ENCODE measurements at regions not wholly inside any gene's neighbourhood (a gene's known extent, or its start where the extent isn't known, plus 50 kb on each side); places are given as distances from the start of the nearest gene placed in this dataset.

DNA sequence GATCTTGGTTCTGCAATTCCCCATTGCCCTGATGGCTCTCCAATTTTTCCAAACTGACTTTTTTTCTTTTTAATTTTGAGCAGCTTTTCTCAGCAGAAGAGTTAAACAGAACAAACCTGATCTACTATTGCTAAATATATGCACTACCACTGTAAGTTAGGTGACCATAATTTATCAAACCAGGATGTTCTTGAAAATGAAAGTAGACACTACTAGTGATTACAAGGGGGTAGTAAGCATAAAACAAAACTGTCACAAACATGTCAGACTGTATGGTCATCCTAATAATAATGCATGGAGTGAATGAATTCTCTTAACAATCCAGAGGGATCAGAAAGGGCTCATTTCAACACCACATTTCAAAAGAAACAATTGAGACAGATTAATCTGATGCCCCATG, 183.0 kb upstream of the FOXN3 start:
- H3K27me3 ChIP-seq, result no peaks in the 10 kb centered on the region
- H3K4me1 ChIP-seq, result no peaks in the 10 kb centered on the region
- no peak for DNase-seq (ENCODE audit: low spot score in 2 of 2)
- no peak overlapping the region for H3K27ac ChIP-seq
- no peaks in the 10 kb centered on the region for H3K36me3 ChIP-seq
- no peak overlapping the region for H3K4me3 ChIP-seq
- no peak for TF ChIP-seq POLR2A (IDR thresholded peaks at IDR 0.05)
- no peak for TF ChIP-seq EP300 (IDR thresholded peaks at IDR 0.05)
- TF ChIP-seq, protein P1, sequence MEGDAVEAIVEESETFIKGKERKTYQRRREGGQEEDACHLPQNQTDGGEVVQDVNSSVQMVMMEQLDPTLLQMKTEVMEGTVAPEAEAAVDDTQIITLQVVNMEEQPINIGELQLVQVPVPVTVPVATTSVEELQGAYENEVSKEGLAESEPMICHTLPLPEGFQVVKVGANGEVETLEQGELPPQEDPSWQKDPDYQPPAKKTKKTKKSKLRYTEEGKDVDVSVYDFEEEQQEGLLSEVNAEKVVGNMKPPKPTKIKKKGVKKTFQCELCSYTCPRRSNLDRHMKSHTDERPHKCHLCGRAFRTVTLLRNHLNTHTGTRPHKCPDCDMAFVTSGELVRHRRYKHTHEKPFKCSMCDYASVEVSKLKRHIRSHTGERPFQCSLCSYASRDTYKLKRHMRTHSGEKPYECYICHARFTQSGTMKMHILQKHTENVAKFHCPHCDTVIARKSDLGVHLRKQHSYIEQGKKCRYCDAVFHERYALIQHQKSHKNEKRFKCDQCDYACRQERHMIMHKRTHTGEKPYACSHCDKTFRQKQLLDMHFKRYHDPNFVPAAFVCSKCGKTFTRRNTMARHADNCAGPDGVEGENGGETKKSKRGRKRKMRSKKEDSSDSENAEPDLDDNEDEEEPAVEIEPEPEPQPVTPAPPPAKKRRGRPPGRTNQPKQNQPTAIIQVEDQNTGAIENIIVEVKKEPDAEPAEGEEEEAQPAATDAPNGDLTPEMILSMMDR (IDR thresholded peaks at IDR 0.05), result no peak
- peaks cover 0 to 34% (median 17%) of the 10 kb centered on the region in 4 donors for H3K9me3 ChIP-seq

DNA sequence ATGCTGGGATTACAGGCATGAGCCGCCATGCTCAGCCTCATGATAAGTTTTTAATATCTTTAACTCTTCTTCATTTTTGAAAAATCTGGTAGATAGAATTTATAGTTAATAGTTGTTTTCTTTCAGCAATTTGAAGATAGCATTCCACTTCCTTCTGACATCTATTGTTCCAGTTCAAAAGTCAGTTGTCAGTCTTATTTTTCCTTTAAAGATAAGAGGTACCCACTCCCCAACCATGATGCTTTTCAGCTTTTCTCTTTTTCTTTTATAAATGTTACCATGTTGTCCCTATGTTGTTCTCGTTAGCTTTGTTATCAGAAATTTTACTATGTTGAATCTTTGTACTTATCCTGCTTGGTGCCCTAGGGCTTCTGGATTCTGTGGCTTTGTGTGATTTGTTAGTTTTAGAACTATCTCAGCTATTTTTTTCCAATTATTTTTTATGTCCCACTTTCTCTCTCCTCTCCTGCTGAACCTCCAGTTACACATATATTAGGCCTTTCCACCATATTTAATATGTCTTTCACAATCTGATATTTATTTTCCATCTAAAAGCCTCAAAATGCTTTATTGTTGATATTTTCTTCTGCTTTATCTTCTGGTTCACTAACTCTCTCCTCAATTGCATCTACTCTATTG, 181.6 kb upstream of the FOXN3 start:
- H3K27ac ChIP-seq, result no peak overlapping the region
- H3K9me3 ChIP-seq, result peaks cover 0 to 32% (median 17%) of the 10 kb centered on the region in 4 donors
- DNase-seq (ENCODE audit: low spot score in 2 of 2), result no peak
- no peak overlapping the region for H3K4me3 ChIP-seq
- TF ChIP-seq EP300 (IDR thresholded peaks at IDR 0.05), result no peak
- TF ChIP-seq, protein P1 (IDR thresholded peaks at IDR 0.05), result no peak
- TF ChIP-seq POLR2A (IDR thresholded peaks at IDR 0.05), result no peak
- no peaks in the 10 kb centered on the region for H3K4me1 ChIP-seq
- no peaks in the 10 kb centered on the region for H3K36me3 ChIP-seq
- H3K27me3 ChIP-seq, result no peaks in the 10 kb centered on the region
- WGBS, 2 donors, result 98% methylated on average over 2 of the region's 2 CpGs

DNA sequence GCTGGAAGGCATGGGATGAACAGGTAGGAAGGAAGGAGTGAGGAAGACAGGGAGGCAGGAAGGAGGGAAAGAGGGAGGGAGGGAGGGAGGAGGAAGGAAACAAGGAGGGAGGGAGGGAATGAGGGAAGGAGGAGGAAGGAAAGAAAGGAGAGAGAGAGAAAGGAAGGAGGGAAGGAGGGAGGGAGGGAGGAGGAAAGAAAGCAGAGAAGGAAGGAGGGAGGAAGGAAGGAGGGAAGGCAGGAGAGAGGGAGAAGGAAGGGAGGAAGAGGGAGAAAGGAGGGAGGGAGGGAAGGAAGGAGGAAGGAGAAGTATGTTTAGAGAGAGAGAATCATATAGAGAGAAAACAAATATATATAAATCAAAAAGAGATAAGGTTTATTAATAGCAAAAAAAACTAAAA, 175.9 kb upstream of the FOXN3 start:
- H3K36me3 ChIP-seq, result peaks cover 0 to 8% (median 0%) of the 10 kb centered on the region in 3 donors
- no peaks in the 10 kb centered on the region for H3K4me1 ChIP-seq
- H3K27ac ChIP-seq, result no peak overlapping the region
- no peak overlapping the region for H3K4me3 ChIP-seq
- TF ChIP-seq EP300 (IDR thresholded peaks at IDR 0.05) (no peak), POLR2A (IDR thresholded peaks at IDR 0.05) (no peak)
- TF ChIP-seq, protein P1 (IDR thresholded peaks at IDR 0.05), result no peak
- H3K9me3 ChIP-seq, result peaks cover 0 to 31% (median 7%) of the 10 kb centered on the region in 4 donors
- no peak for DNase-seq (ENCODE audit: low spot score in 2 of 2)
- no peaks in the 10 kb centered on the region for H3K27me3 ChIP-seq

DNA sequence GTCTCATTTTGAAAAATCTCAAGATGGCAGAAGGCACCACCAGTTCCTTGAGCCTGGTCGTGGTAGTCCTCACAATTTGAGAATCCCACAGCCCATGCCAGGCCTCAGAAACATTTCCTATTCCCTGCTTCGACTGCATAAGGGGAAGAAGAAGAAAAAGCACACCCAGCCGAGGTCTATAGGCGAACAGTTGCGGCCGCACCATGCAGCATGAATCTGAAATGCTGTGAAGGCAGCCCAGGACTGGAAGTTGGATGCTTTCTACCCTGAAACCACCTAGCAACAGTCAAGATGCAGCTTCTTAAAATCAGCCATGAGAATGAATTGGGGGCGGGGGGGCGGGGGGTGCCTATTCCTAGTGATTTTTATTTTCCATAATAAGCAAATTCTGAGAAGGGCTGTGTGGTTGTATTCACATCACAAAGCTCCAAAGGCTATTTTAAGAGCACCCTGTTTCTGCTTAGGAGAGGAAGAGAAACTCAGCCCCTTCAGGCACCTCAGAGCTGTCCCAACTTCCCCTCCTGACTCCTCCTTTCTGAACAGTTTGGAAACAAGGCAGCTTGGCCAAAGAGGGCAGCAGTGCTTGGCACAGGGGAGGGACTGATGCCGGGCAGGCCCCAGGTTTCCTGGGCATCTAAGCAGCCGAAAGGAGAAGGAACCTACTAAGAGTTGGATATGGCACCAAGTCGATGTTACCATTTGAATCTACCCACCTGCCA, 172.5 kb upstream of the FOXN3 start:
- 77 to 85% methylated on average over 11 of the region's 11 CpGs for WGBS, 2 donors

DNA sequence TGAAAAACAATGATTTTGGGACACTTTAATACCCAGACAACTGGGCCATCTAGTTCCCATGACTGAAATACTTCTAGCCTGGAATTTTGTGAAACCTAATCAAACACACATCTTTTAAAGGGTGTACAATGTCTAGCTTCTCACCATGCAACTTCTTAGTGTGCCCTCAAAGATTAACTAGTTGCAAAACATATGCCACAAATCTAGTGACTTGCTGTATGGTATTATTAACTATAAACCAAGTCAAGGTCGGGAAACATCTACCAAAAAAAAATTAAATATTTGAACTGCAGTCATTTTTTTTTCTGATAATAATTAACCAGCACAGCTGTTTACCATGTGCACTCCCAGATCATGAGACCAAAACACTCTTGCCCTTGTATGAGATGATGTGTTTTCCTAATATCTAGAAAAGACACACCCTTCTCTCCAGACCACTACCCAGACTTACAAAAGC, 171.8 kb upstream of the FOXN3 start:
- DNase-seq (ENCODE audit: low spot score in 2 of 2), result no peak
- Histone ChIP-seq H3K36me3 (peaks cover 0 to 8% (median 0%) of the 10 kb centered on the region in 3 donors), H3K27ac (peak overlapping the region in 1 of 4 donors; percentile 64), H3K4me3 (no peak overlapping the region), H3K9me3 (peaks cover 0 to 20% (median 1%) of the 10 kb centered on the region in 4 donors), H3K4me1 (no peaks in the 10 kb centered on the region), H3K27me3 (no peaks in the 10 kb centered on the region)
- WGBS, 2 donors, result 69 to 71% methylated on average over 1 of the region's 1 CpG
- TF ChIP-seq, protein P1 (IDR thresholded peaks at IDR 0.05), result no peak
- TF ChIP-seq EP300 (IDR thresholded peaks at IDR 0.05), result no peak
- TF ChIP-seq POLR2A (IDR thresholded peaks at IDR 0.05), result no peak

More for the DNA sequence above, 172.5 kb upstream of the FOXN3 start:
- no peak for DNase-seq (ENCODE audit: low spot score in 2 of 2)
- Histone ChIP-seq H3K36me3 (peaks cover 0 to 8% (median 0%) of the 10 kb centered on the region in 3 donors), H3K4me3 (no peak overlapping the region), H3K4me1 (no peaks in the 10 kb centered on the region), H3K27ac (peak overlapping the region in 1 of 4 donors; percentile 64), H3K27me3 (no peaks in the 10 kb centered on the region), H3K9me3 (peaks cover 0 to 20% (median 1%) of the 10 kb centered on the region in 4 donors)
- TF ChIP-seq EP300 (IDR thresholded peaks at IDR 0.05) (peak in 1 of 2 donors; percentile 44), POLR2A (IDR thresholded peaks at IDR 0.05) (no peak)

All from tibial nerve (tissue), 4 donors.